ENCODE measurements at regions not wholly inside any gene's neighbourhood (a gene's known extent, or its start where the extent isn't known, plus 50 kb on each side); places are given as distances from the start of the nearest gene placed in this dataset.

DNA sequence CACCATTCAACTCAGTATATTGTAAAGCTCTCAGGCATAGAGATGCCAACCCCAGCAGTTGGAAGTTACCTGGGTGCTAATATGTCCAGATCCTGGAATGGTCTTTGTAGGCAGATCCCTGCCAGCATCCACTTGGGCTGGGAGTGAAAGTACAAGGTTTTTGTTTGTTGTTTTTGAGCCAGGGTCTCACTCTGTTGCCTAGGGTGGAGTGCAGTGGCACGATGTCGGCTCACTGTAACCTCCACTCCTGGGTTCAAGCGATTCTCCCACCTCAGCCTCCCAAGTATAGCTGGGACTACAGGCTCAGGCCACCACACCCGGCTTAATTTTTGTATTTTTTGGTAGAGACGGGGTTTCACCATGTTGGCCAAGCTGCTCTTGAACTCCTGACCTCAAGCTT, 177.6 kb downstream of the IRF8 start:
- TF ChIP-seq POLR2AphosphoS5 (IDR thresholded peaks at IDR 0.05; ENCODE audit: low read depth, low read length): no peak
- no peak for TF ChIP-seq CTCF (IDR thresholded peaks at IDR 0.05)
- no peak for TF ChIP-seq SIN3A (IDR thresholded peaks at IDR 0.05; ENCODE audit: borderline replicate concordance, insufficient read depth, low read depth, low read length)

Measured in Panc1 (cell line).